RWPE1 (cell line): ENCODE measurements at regions not wholly inside any gene's neighbourhood (a gene's known extent, or its start where the extent isn't known, plus 50 kb on each side); places are given as distances from the start of the nearest gene placed in this dataset.

ENCODE experiments used
- CTCF ChIA-PET: fragments of 350-600 bp; sonication (Branson Sonifier 250); formaldehyde crosslinking; extraction: SDS; loops from one replicate; lab custom pipeline; 2021; lab: Yijun Ruan, JAX
- POLR2A ChIA-PET: fragments of 400-600 bp; formaldehyde crosslinking; extraction: SDS; loops from one replicate; lab custom pipeline; 2020; ENCODE audit warnings: antibody characterized with exemption; ENCODE audit not compliant: low non-redundant PET; lab: Yijun Ruan, JAX
- DNase-seq: peaks from one replicate; pipeline ENCODE4 v3.0.0; 2012; ENCODE audit warnings: low spot score
- H3K27ac ChIP-seq: fragments of 450-650 bp; 2 replicates; pipeline ENCODE4 v1.5.1; 2017
- CTCF ChIP-seq: fragments of 450-650 bp; conservative IDR thresholded peaks from 2 replicates; pipeline ENCODE4 v1.5.1; 2017; ENCODE audit warnings: low read depth, mild to moderate bottlenecking

GRCh38 chr5:12250454-12250853 lies 346.2 kb upstream of the CTNND2 start:
- DNase-seq, result no peak
- ChIA-PET POLR2A (no interaction called here), CTCF (no interaction called here)
- no peak for TF ChIP-seq CTCF
- no peak overlapping the region for H3K27ac ChIP-seq

- DNase-seq, result no peak
- POLR2A ChIA-PET, result no interaction called here
- TF ChIP-seq CTCF, result no peak
- H3K27ac ChIP-seq, result no peak overlapping the region
- CTCF ChIA-PET, result no interaction called here
Measured at GRCh38 chr5:12248831-12249230, 344.6 kb upstream of the CTNND2 start.

- CTCF ChIA-PET, result no interaction called here
- no peak for DNase-seq
- TF ChIP-seq CTCF, result no peak
- POLR2A ChIA-PET, result no interaction called here
- H3K27ac ChIP-seq, result no peak overlapping the region
Measured at GRCh38 chr5:12246036-12246435, 341.8 kb upstream of the CTNND2 start.

- no peak overlapping the region for H3K27ac ChIP-seq
- POLR2A ChIA-PET, result no interaction called here
- DNase-seq, result peak; percentile 47
- CTCF ChIA-PET, result no interaction called here
- TF ChIP-seq CTCF, result no peak
Measured at GRCh38 chr5:12245429-12245828, 341.2 kb upstream of the CTNND2 start.

GRCh38 chr5:12242950-12243888 lies 339.0 kb upstream of the CTNND2 start:
- ChIA-PET CTCF (no interaction called here), POLR2A (no interaction called here)
- TF ChIP-seq CTCF, result no peak
- DNase-seq, result peak; percentile 52
- H3K27ac ChIP-seq, result no peak overlapping the region

GRCh38 chr5:12237837-12238575 lies 333.8 kb upstream of the CTNND2 start:
- POLR2A ChIA-PET, result no interaction called here
- TF ChIP-seq CTCF, result no peak
- CTCF ChIA-PET, result interaction anchor here (0.7 kb wide), 1 partner anchor 8 kb away, joined by 3 read pairs; no protein-coding TSS in a partner anchor
- no peak overlapping the region for H3K27ac ChIP-seq
- DNase-seq, result no peak
